HL-60 (cell line): ENCODE measurements at regions not wholly inside any gene's neighbourhood (a gene's known extent, or its start where the extent isn't known, plus 50 kb on each side); places are given as distances from the start of the nearest gene placed in this dataset.

Experiments used
- DNase-seq, 2 experiments: peaks; one replicate each; pipeline ENCODE4 v3.0.0-alpha.2; 2010 to 2020; ENCODE audit warnings: low read depth in 1 of 2, low spot score in 1 of 2
- H3K27ac ChIP-seq: fragments of 250-450 bp; sonication (Bioruptor Pico); replicated peaks from 2 replicates; pipeline ENCODE4 v1.5.1; 2020; ENCODE audit warnings: mild to moderate bottlenecking, moderate library complexity
- H3K27me3 ChIP-seq: fragments of 250-450 bp; sonication (Bioruptor Pico); 2 replicates; pipeline ENCODE4 v1.5.1; 2021; ENCODE audit warnings: mild to moderate bottlenecking, moderate library complexity; ENCODE audit not compliant: insufficient read depth, poor library complexity, severe bottlenecking
- H3K4me3 ChIP-seq: replicated peaks from 2 replicates; pipeline ENCODE4 v1.5.1; 2011; ENCODE audit warnings: mild to moderate bottlenecking, control low read depth, low read length; ENCODE audit not compliant: insufficient read depth
- GABPA ChIP-seq: IDR thresholded peaks from 2 replicates; pipeline ENCODE4 v1.6.1; 2012; ENCODE audit warnings: low read depth
- POLR2AphosphoS5 ChIP-seq: IDR thresholded peaks from 2 replicates; pipeline ENCODE4 v1.6.1; 2012; ENCODE audit warnings: low read depth
- SPI1 ChIP-seq: IDR thresholded peaks from 2 replicates; pipeline ENCODE4 v1.6.1; 2012; ENCODE audit warnings: low read depth, mild to moderate bottlenecking, borderline replicate concordance
- TF ChIP-seq, protein P1 (sequence below): IDR thresholded peaks from 2 replicates; pipeline ENCODE4 v1.6.1; 2012; ENCODE audit warnings: low read depth; ENCODE audit not compliant: insufficient replicate concordance
- TF ChIP-seq, protein P2 (sequence below): IDR thresholded peaks from one replicate; pipeline ENCODE4 v1.5.1; 2011; ENCODE audit warnings: low read length, control low read depth, inconsistent platforms; ENCODE audit not compliant: insufficient read depth

GRCh38 chr7:83777406-83778072 is 128.6 kb upstream of the SEMA3E start:
- no peak overlapping the region for H3K4me3 ChIP-seq
- no peaks in the 10 kb centered on the region for H3K27me3 ChIP-seq
- H3K27ac ChIP-seq, result no peak overlapping the region
- no peak for DNase-seq
- TF ChIP-seq, protein P1, sequence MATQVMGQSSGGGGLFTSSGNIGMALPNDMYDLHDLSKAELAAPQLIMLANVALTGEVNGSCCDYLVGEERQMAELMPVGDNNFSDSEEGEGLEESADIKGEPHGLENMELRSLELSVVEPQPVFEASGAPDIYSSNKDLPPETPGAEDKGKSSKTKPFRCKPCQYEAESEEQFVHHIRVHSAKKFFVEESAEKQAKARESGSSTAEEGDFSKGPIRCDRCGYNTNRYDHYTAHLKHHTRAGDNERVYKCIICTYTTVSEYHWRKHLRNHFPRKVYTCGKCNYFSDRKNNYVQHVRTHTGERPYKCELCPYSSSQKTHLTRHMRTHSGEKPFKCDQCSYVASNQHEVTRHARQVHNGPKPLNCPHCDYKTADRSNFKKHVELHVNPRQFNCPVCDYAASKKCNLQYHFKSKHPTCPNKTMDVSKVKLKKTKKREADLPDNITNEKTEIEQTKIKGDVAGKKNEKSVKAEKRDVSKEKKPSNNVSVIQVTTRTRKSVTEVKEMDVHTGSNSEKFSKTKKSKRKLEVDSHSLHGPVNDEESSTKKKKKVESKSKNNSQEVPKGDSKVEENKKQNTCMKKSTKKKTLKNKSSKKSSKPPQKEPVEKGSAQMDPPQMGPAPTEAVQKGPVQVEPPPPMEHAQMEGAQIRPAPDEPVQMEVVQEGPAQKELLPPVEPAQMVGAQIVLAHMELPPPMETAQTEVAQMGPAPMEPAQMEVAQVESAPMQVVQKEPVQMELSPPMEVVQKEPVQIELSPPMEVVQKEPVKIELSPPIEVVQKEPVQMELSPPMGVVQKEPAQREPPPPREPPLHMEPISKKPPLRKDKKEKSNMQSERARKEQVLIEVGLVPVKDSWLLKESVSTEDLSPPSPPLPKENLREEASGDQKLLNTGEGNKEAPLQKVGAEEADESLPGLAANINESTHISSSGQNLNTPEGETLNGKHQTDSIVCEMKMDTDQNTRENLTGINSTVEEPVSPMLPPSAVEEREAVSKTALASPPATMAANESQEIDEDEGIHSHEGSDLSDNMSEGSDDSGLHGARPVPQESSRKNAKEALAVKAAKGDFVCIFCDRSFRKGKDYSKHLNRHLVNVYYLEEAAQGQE, result no peak
- TF ChIP-seq GABPA, result no peak
- TF ChIP-seq POLR2AphosphoS5, result no peak
- TF ChIP-seq, protein P2, sequence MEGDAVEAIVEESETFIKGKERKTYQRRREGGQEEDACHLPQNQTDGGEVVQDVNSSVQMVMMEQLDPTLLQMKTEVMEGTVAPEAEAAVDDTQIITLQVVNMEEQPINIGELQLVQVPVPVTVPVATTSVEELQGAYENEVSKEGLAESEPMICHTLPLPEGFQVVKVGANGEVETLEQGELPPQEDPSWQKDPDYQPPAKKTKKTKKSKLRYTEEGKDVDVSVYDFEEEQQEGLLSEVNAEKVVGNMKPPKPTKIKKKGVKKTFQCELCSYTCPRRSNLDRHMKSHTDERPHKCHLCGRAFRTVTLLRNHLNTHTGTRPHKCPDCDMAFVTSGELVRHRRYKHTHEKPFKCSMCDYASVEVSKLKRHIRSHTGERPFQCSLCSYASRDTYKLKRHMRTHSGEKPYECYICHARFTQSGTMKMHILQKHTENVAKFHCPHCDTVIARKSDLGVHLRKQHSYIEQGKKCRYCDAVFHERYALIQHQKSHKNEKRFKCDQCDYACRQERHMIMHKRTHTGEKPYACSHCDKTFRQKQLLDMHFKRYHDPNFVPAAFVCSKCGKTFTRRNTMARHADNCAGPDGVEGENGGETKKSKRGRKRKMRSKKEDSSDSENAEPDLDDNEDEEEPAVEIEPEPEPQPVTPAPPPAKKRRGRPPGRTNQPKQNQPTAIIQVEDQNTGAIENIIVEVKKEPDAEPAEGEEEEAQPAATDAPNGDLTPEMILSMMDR, result no peak

DNA sequence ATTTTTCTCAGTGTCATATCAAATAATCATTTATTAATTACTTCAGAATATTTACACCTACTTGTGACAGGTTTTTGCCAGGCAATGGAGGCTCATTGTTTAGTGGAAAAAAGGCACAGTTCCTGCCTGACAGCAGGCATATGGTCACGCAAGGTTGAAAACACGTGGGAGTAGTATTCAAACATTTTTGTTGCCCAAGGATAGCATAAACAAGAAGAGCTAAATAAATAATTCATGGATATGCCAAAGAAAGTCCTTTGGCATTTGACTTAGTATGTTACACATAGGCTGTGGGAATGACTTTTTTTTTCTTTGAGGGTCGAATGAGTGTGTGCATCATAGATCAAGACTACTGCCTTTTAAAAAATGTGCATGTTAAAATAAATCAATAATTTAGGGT is 120.5 kb upstream of the SEMA3E start:
- H3K27me3 ChIP-seq, result no peaks in the 10 kb centered on the region
- H3K4me3 ChIP-seq, result no peak overlapping the region
- H3K27ac ChIP-seq, result no peak overlapping the region
- TF ChIP-seq, protein P1, result no peak
- TF ChIP-seq, protein P2, result no peak
- TF ChIP-seq GABPA, result no peak
- TF ChIP-seq SPI1, result no peak
- no peak for TF ChIP-seq POLR2AphosphoS5
- no peak for DNase-seq

DNA sequence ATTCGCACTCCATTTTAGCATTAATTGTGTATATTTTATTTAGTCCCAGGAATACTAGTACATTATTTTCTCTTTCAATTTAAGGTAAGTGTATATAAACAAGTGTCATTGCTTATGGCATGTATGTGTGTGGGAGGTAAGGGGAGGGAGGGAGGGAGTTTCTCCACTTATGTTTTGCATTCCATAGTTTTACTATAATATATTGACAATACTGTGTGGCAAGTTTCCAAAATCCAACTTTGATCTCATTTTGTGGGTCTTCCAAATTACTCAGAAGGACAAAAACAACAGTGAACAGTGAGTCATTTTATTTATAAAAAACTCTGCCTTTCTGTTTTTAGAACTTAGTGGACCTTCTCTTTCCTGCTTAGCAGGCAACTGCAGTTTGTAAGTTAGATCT is 102.3 kb upstream of the SEMA3E start:
- H3K4me3 ChIP-seq, result no peak overlapping the region
- TF ChIP-seq POLR2AphosphoS5 (no peak), SPI1 (no peak), GABPA (no peak)
- TF ChIP-seq, protein P2, result no peak
- TF ChIP-seq, protein P1, result no peak
- no peak for DNase-seq
- no peak overlapping the region for H3K27ac ChIP-seq
- no peaks in the 10 kb centered on the region for H3K27me3 ChIP-seq
